ENCODE measurements at regions not wholly inside any gene's neighbourhood (a gene's known extent, or its start where the extent isn't known, plus 50 kb on each side); places are given as distances from the start of the nearest gene placed in this dataset.

DNA sequence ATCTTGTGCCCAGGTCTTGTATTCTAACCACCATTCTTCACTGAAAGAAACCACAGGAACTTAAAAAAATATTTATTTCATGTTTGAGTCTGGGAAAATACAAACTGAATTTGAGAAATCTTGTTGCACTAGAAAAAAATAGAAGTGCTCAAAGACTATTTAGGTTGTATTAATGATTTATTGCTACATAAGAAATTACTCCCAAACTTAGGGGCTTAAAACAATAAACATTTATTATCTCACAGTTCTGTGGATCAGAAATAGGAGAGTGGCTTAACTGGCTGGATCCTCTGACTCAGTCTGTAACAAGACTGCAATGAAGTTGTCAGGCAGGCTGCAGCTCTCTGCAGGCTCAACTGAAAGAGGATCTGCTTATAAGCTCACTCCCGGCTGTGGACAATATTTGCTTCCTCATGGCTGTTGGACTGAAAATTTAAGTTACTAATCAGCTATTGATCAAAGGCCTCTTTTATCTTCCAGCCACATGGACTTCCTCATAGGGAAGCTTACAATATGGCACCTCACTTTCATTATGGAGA, 295.4 kb upstream of the FAM241A start (continued):
- no peak for TF ChIP-seq ZNF274 (IDR thresholded peaks at IDR 0.05; ENCODE audit: borderline replicate concordance, extremely low read depth, low read length)
- TF ChIP-seq CBX5 (IDR thresholded peaks at IDR 0.05; ENCODE audit: low read depth, low read length), result no peak
- TF ChIP-seq MAFK (IDR thresholded peaks at IDR 0.05; ENCODE audit: low read depth, low read length), result no peak
- TF ChIP-seq PHF8 (conservative IDR thresholded peaks at IDR 0.05; ENCODE audit: low read depth, low read length), result no peak
